Neural progenitor cell (in vitro differentiated cells): ENCODE measurements at regions not wholly inside any gene's neighbourhood (a gene's known extent, or its start where the extent isn't known, plus 50 kb on each side); places are given as distances from the start of the nearest gene placed in this dataset.
A peak's percentile ranks its signal among the peaks of the same experiment; 100 is the strongest.

ENCODE experiments used
- DNase-seq: peaks from one replicate; pipeline ENCODE4 v3.0.0-alpha.2; 2016; ENCODE audit warnings: low spot score
- H2AFZ ChIP-seq: fragments of 200-600 bp; sonication (generic); replicated peaks from 2 replicates; pipeline ENCODE4 v1.6.1; 2016; ENCODE audit warnings: antibody characterized with exemption
- H3F3A ChIP-seq: fragments of 200-600 bp; sonication (generic); 2 replicates; pipeline ENCODE4 v1.6.1; 2016; ENCODE audit warnings: antibody characterized with exemption, low read depth
- H3K27ac ChIP-seq: fragments of 200-600 bp; sonication (generic); 2 replicates; pipeline ENCODE4 v1.5.1; 2016; ENCODE audit warnings: mild to moderate bottlenecking
- H3K27me3 ChIP-seq: fragments of 200-600 bp; sonication (generic); 2 replicates; pipeline ENCODE4 v1.6.1; 2016; ENCODE audit warnings: mild to moderate bottlenecking, moderate library complexity
- H3K36me3 ChIP-seq: fragments of 200-600 bp; sonication (generic); 2 replicates; pipeline ENCODE4 v1.5.1; 2016
- H3K4me1 ChIP-seq: fragments of 200-600 bp; sonication (generic); 2 replicates; pipeline ENCODE4 v1.6.1; 2016; ENCODE audit warnings: mixed run types
- H3K4me2 ChIP-seq: fragments of 200-600 bp; sonication (generic); 2 replicates; pipeline ENCODE4 v1.6.1; 2016
- H3K4me3 ChIP-seq: fragments of 200-600 bp; sonication (generic); 2 replicates; pipeline ENCODE4 v1.5.1; 2016
- H3K79me2 ChIP-seq: fragments of 200-600 bp; sonication (generic); 2 replicates; pipeline ENCODE4 v1.6.1; 2016; ENCODE audit warnings: low read depth
- H3K9ac ChIP-seq: fragments of 200-600 bp; sonication (generic); 2 replicates; pipeline ENCODE4 v1.6.1; 2016
- H3K9me3 ChIP-seq: fragments of 200-600 bp; sonication (generic); 2 replicates; pipeline ENCODE4 v1.5.1; 2016; ENCODE audit warnings: low read depth
- H4K20me1 ChIP-seq: fragments of 200-600 bp; sonication (generic); 2 replicates; pipeline ENCODE4 v1.6.1; 2016; ENCODE audit warnings: low read depth
- H3K27ac Mint-ChIP-seq: 3 replicates; pipeline ENCODE4 v1.8.0; 2021; ENCODE audit warnings: mixed read lengths
- H3K27me3 Mint-ChIP-seq: 2 replicates; pipeline ENCODE4 v1.8.0; 2022; ENCODE audit warnings: low read depth, mild to moderate bottlenecking, inconsistent platforms, moderate library complexity, mixed read lengths; ENCODE audit not compliant: insufficient read depth
- H3K36me3 Mint-ChIP-seq: 3 replicates; pipeline ENCODE4 v1.8.0; 2021; ENCODE audit warnings: mixed read lengths
- H3K4me1 Mint-ChIP-seq: 3 replicates; pipeline ENCODE4 v1.8.0; 2021; ENCODE audit warnings: mixed read lengths
- H3K4me3 Mint-ChIP-seq: 3 replicates; pipeline ENCODE4 v1.8.0; 2021; ENCODE audit warnings: mild to moderate bottlenecking, moderate library complexity, mixed read lengths
- H3K9me3 Mint-ChIP-seq: 3 replicates; pipeline ENCODE4 v1.8.0; 2020; ENCODE audit warnings: mixed read lengths
- CTCF ChIP-seq: fragments of 200-600 bp; sonication (generic); IDR thresholded peaks from 2 replicates; pipeline ENCODE4 v1.5.1; 2017; ENCODE audit warnings: antibody characterized with exemption, mild to moderate bottlenecking
- EZH2 ChIP-seq: fragments of 200-600 bp; sonication (generic); IDR thresholded peaks from 2 replicates; pipeline ENCODE4 v1.6.1; 2017; ENCODE audit warnings: antibody characterized with exemption, mild to moderate bottlenecking, moderate library complexity
- EZH2phosphoT487 ChIP-seq: fragments of 200-600 bp; sonication (generic); IDR thresholded peaks from 2 replicates; pipeline ENCODE4 v1.6.1; 2017; ENCODE audit warnings: antibody characterized with exemption

GRCh38 chr6:44738601-44739146 is 351.2 kb downstream of the CDC5L start:
- no peaks in the 10 kb centered on the region for H3K27me3 ChIP-seq
- DNase-seq = peak; percentile 18
- Mint-ChIP-seq H3K9me3 (no peaks in the 10 kb centered on the region), H3K27ac (peak overlapping the region; percentile 98), H3K4me1 (peaks cover 25% of the 10 kb centered on the region), H3K27me3 (no peaks in the 10 kb centered on the region), H3K4me3 (no peak overlapping the region), H3K36me3 (no peaks in the 10 kb centered on the region)
- no peaks in the 10 kb centered on the region for H4K20me1 ChIP-seq
- H3K9ac ChIP-seq = no peak overlapping the region
- H3K36me3 ChIP-seq = no peaks in the 10 kb centered on the region
- peak overlapping the region; percentile 35 for H3K4me2 ChIP-seq
- no peak for TF ChIP-seq EZH2phosphoT487
- TF ChIP-seq EZH2 = no peak
- TF ChIP-seq CTCF = no peak
- H3F3A ChIP-seq = no peaks in the 10 kb centered on the region
- H3K9me3 ChIP-seq = no peaks in the 10 kb centered on the region
- H3K79me2 ChIP-seq = no peaks in the 10 kb centered on the region
- H3K4me1 ChIP-seq = peaks cover 13% of the 10 kb centered on the region
- H3K27ac ChIP-seq = no peak overlapping the region
- H3K4me3 ChIP-seq = no peak overlapping the region
- H2AFZ ChIP-seq = peak overlapping the region; percentile 93

GRCh38 chr6:44739181-44739580 is 351.7 kb downstream of the CDC5L start:
- DNase-seq = peak; percentile 1
- H3K4me2 ChIP-seq = peak overlapping the region; percentile 35
- no peak for TF ChIP-seq EZH2
- no peak for TF ChIP-seq CTCF
- TF ChIP-seq EZH2phosphoT487 = no peak

GRCh38 chr6:44740566-44741120 is 353.1 kb downstream of the CDC5L start:
- H3K79me2 ChIP-seq = no peaks in the 10 kb centered on the region
- peak overlapping the region; percentile 29 for H3K27ac Mint-ChIP-seq
- H3F3A ChIP-seq = no peaks in the 10 kb centered on the region
- no peak overlapping the region for H3K4me3 ChIP-seq
- no peak overlapping the region for H3K4me3 Mint-ChIP-seq
- no peak overlapping the region for H3K4me2 ChIP-seq
- H3K4me1 Mint-ChIP-seq = peaks cover 25% of the 10 kb centered on the region
- peaks cover 9% of the 10 kb centered on the region for H3K9me3 Mint-ChIP-seq
- H3K9me3 ChIP-seq = peaks cover 8% of the 10 kb centered on the region
- peaks cover 13% of the 10 kb centered on the region for H3K4me1 ChIP-seq
- no peak for DNase-seq
- no peak overlapping the region for H2AFZ ChIP-seq
- peaks cover 1% of the 10 kb centered on the region for H3K36me3 Mint-ChIP-seq
- no peak overlapping the region for H3K27ac ChIP-seq
- no peaks in the 10 kb centered on the region for H3K36me3 ChIP-seq
- H3K9ac ChIP-seq = no peak overlapping the region
- H4K20me1 ChIP-seq = no peaks in the 10 kb centered on the region
- H3K27me3 ChIP-seq = no peaks in the 10 kb centered on the region
- no peaks in the 10 kb centered on the region for H3K27me3 Mint-ChIP-seq
- no peak for TF ChIP-seq EZH2phosphoT487
- TF ChIP-seq EZH2 = no peak
- no peak for TF ChIP-seq CTCF

More at GRCh38 chr6:44739181-44739580, 351.7 kb downstream of the CDC5L start:
- H3K27ac Mint-ChIP-seq = peak overlapping the region; percentile 98
- peaks cover 25% of the 10 kb centered on the region for H3K4me1 Mint-ChIP-seq
- Histone ChIP-seq H3K36me3 (no peaks in the 10 kb centered on the region), H3K79me2 (no peaks in the 10 kb centered on the region), H3K4me1 (peaks cover 13% of the 10 kb centered on the region), H3F3A (no peaks in the 10 kb centered on the region), H4K20me1 (no peaks in the 10 kb centered on the region), H3K27ac (no peak overlapping the region), H3K27me3 (no peaks in the 10 kb centered on the region), H3K4me3 (no peak overlapping the region), H3K9me3 (no peaks in the 10 kb centered on the region), H3K9ac (no peak overlapping the region), H2AFZ (peak overlapping the region; percentile 93)
- no peaks in the 10 kb centered on the region for H3K27me3 Mint-ChIP-seq
- no peaks in the 10 kb centered on the region for H3K36me3 Mint-ChIP-seq
- no peak overlapping the region for H3K4me3 Mint-ChIP-seq
- H3K9me3 Mint-ChIP-seq = no peaks in the 10 kb centered on the region
